ENCODE measurements at regions not wholly inside any gene's neighbourhood (a gene's known extent, or its start where the extent isn't known, plus 50 kb on each side); places are given as distances from the start of the nearest gene placed in this dataset.

DNA sequence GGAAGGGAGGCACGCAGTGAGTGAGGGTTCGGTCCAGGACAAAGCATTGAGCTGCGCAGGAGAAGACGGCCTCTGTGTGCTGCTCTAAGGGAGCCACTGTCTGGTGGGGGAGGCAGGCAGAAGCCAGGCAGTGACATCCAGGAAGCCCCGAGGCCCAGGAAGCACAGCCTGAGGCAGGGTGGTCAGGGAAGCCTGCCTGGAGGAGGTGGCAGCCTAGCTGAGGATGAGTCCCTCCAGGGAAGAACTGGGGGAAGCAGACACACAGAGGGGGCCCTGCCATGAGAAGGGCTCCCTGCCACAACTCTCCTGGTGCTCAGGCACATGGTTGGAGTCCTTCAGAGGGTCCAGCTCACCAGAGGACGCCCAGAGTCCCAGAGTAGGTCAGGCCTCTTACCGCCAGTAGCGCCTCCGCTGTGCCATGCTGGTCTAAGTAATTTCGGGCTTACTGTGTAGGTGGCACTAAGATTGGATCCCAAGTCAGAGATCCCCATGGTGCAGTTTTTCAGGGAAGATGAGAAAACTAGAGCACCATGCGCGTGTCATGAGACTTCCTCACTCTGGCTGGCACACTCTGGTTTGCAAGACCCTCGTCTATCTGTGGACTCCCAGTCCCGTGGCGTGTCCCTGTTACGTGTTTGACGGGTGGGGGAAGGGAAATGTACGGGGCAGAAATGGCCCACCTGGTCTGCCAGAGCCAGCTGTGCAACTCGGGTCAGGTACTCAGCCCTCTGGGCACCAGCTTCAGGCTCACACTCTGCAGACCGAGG lies 887.2 kb downstream of the BRD1 start:
- Mint-ChIP-seq H3K4me3 (no peak overlapping the region), H3K9me3 (no peaks in the 10 kb centered on the region), H3K4me1 (peaks cover 7% of the 10 kb centered on the region), H3K36me3 (ENCODE audit: low read depth) (no peaks in the 10 kb centered on the region), H3K27ac (ENCODE audit: unreplicated experiment) (peak overlapping the region; percentile 81), H3K27me3 (ENCODE audit: low read depth) (no peaks in the 10 kb centered on the region)
- TF ChIP-seq, protein P1, sequence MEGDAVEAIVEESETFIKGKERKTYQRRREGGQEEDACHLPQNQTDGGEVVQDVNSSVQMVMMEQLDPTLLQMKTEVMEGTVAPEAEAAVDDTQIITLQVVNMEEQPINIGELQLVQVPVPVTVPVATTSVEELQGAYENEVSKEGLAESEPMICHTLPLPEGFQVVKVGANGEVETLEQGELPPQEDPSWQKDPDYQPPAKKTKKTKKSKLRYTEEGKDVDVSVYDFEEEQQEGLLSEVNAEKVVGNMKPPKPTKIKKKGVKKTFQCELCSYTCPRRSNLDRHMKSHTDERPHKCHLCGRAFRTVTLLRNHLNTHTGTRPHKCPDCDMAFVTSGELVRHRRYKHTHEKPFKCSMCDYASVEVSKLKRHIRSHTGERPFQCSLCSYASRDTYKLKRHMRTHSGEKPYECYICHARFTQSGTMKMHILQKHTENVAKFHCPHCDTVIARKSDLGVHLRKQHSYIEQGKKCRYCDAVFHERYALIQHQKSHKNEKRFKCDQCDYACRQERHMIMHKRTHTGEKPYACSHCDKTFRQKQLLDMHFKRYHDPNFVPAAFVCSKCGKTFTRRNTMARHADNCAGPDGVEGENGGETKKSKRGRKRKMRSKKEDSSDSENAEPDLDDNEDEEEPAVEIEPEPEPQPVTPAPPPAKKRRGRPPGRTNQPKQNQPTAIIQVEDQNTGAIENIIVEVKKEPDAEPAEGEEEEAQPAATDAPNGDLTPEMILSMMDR (conservative IDR thresholded peaks at IDR 0.05): no peak
- no peak for DNase-seq (ENCODE audit: low read depth, low spot score)

DNA sequence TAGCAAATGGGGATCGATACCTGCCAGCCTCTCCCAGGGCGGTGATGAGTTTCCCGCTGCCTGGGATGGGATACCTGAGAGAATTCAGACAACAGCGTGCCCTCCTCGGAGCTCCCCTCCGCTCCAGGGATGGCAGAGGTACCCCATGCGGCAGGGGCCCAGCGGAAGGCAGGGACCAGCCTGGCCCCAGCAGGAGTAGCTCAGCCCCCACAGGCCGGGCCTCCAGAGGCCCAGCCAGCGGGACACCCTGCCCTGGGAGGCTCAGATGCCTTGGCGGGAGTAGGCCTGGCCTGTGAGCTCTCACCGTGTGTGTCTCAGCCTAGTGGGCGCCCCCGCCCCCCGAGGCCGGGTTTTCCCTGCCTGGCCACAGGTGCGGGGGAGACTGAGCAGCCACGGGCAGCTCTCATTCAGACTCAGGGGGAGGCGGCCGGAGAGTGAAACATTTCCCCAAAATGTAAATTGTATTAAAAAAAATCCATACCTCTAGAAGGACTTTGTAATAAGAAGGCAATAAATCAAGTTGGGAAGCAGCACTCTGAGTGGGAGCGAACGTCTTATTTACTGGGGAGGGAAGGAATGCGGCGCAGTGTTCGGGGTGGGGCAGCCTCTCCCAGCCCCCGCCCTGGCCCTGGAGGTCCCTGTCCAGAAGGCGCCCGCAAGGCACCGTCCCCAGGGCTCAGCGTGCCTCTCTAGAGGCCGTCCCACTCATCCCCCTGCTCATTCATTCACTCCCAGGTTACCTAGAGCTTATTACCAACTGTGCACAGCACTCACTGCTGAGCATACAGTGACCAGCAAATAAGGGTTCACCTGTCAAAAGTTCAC lies 888.0 kb downstream of the BRD1 start:
- H3K27ac Mint-ChIP-seq (ENCODE audit: unreplicated experiment): peak overlapping the region; percentile 81
- no peaks in the 10 kb centered on the region for H3K27me3 Mint-ChIP-seq (ENCODE audit: low read depth)

DNA sequence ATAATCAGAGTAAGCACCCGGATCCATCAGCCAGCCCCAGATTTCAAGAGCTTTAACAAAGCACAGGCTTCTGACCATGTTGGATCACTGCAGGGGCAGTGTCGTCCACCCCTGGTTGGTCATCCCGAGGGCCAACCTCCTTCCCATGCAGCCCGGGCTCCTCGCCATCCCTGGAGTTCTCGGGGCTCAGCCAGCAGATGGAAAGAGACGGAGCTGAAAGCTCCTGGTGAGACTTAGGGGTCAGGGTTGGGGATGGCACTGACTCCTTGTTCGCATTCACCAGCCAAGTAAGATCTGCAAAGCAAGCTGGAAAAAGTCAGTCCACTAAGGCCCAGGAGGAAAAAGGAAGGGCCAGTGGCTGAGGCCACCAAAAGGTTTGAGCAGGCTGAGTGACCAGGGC lies 888.9 kb downstream of the BRD1 start:
- DNase-seq (ENCODE audit: low read depth, low spot score): no peak
- H3K4me1 Mint-ChIP-seq: peaks cover 7% of the 10 kb centered on the region
- H3K9me3 Mint-ChIP-seq: peaks cover 7% of the 10 kb centered on the region
- H3K4me3 Mint-ChIP-seq: no peak overlapping the region
- H3K27me3 Mint-ChIP-seq (ENCODE audit: low read depth): no peaks in the 10 kb centered on the region
- H3K27ac Mint-ChIP-seq (ENCODE audit: unreplicated experiment): no peak overlapping the region
- peaks cover 4% of the 10 kb centered on the region for H3K36me3 Mint-ChIP-seq (ENCODE audit: low read depth)
- TF ChIP-seq, protein P1 (conservative IDR thresholded peaks at IDR 0.05): no peak

More for the DNA sequence above, 888.0 kb downstream of the BRD1 start:
- Mint-ChIP-seq H3K4me3 (no peak overlapping the region), H3K9me3 (peaks cover 2% of the 10 kb centered on the region), H3K4me1 (peaks cover 7% of the 10 kb centered on the region), H3K36me3 (ENCODE audit: low read depth) (no peaks in the 10 kb centered on the region)
- TF ChIP-seq, protein P1 (conservative IDR thresholded peaks at IDR 0.05): no peak
- no peak for DNase-seq (ENCODE audit: low read depth, low spot score)

DNA sequence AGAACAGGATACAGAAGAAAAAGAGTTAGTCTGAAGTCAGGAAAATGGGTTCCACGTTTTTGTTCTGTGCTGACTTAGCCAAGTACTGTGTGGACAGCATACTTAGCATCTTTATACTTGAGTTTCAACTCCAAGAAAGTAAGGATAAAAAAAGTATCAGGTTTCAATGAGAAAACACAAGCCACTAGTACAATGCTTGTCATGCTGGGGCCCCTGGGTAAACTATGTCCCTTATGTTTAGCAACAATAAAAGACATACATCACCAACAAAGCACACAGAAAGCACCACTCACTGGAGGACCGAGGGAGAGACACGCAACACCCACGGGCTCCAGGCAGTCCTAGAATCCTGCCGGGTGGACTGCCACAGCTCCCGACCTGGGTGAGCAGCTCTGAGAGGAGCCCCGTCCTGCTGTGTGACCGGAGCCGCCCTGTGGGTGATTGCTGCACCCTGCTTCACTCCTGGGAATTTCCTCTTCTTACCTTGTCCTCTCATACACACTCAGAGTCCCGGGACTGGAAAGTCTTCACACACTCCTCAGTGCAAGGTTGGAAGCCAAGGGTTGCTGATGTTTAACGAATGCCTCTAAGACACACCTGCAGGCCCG lies 890.5 kb downstream of the BRD1 start:
- TF ChIP-seq, protein P1 (conservative IDR thresholded peaks at IDR 0.05): no peak
- H3K4me3 Mint-ChIP-seq: no peak overlapping the region
- H3K27me3 Mint-ChIP-seq (ENCODE audit: low read depth): no peaks in the 10 kb centered on the region
- H3K9me3 Mint-ChIP-seq: peaks cover 10% of the 10 kb centered on the region
- H3K27ac Mint-ChIP-seq (ENCODE audit: unreplicated experiment): no peak overlapping the region
- peaks cover 7% of the 10 kb centered on the region for H3K4me1 Mint-ChIP-seq
- peaks cover 4% of the 10 kb centered on the region for H3K36me3 Mint-ChIP-seq (ENCODE audit: low read depth)
- no peak for DNase-seq (ENCODE audit: low read depth, low spot score)

DNA sequence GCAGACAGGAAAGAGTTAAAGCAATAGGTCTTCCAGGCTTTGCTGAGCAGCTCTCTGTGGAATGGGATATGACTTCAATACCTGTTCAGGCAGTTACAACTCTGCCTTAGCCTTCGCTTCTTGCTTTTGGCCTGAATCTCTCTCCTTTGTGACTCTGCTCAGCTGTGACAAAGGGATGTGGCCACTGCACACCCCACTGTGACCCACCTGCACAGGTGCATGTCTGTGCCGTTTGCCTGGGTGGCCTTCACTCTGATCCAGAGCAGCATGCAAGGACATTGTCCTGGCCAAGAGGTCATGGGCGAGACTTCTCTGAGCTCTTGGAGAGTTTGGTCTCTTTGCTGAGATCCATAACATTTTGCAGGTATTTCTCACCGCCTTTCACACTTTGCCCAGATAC lies 891.3 kb downstream of the BRD1 start:
- Mint-ChIP-seq H3K36me3 (ENCODE audit: low read depth) (peaks cover 4% of the 10 kb centered on the region), H3K27ac (ENCODE audit: unreplicated experiment) (no peak overlapping the region), H3K4me3 (no peak overlapping the region), H3K4me1 (peaks cover 7% of the 10 kb centered on the region), H3K27me3 (ENCODE audit: low read depth) (no peaks in the 10 kb centered on the region), H3K9me3 (peaks cover 10% of the 10 kb centered on the region)
- no peak for DNase-seq (ENCODE audit: low read depth, low spot score)
- TF ChIP-seq, protein P1 (conservative IDR thresholded peaks at IDR 0.05): no peak

Measured in neural crest cell (in vitro differentiated cells).